Trophoblast cell (in vitro differentiated cells and primary cell): ENCODE measurements at regions not wholly inside any gene's neighbourhood (a gene's known extent, or its start where the extent isn't known, plus 50 kb on each side); places are given as distances from the start of the nearest gene placed in this dataset.

Source experiments
- DNase-seq, 2 donors: peaks; one replicate each; pipeline ENCODE4 v3.0.0-alpha.2; 2016
- H2AFZ ChIP-seq: 2 replicates; pipeline ENCODE4 v1.6.1; 2013; ENCODE audit warnings: low read length, moderate library complexity, mild to moderate bottlenecking; ENCODE audit not compliant: insufficient read depth, poor library complexity
- H2AK5ac ChIP-seq: 2 replicates; pipeline ENCODE4 v1.6.1; 2013; ENCODE audit warnings: mild to moderate bottlenecking, low read length
- H2BK120ac ChIP-seq: 2 replicates; pipeline ENCODE4 v1.6.1; 2013; ENCODE audit warnings: low read length, mild to moderate bottlenecking, moderate library complexity; ENCODE audit not compliant: insufficient read depth, poor library complexity
- H2BK12ac ChIP-seq: 2 replicates; pipeline ENCODE4 v1.6.1; 2013; ENCODE audit warnings: mild to moderate bottlenecking, low read length, moderate library complexity
- H2BK5ac ChIP-seq: 2 replicates; pipeline ENCODE4 v1.6.1; 2013; ENCODE audit warnings: low read length, low read depth, moderate library complexity, mild to moderate bottlenecking; ENCODE audit not compliant: poor library complexity
- H3K14ac ChIP-seq: 2 replicates; pipeline ENCODE4 v1.6.1; 2013; ENCODE audit warnings: mild to moderate bottlenecking, low read length
- H3K18ac ChIP-seq: 2 replicates; pipeline ENCODE4 v1.6.1; 2013; ENCODE audit warnings: mild to moderate bottlenecking, low read length
- H3K23ac ChIP-seq: 2 replicates; pipeline ENCODE4 v1.6.1; 2013; ENCODE audit warnings: low read length
- H3K27ac ChIP-seq: 2 replicates; pipeline ENCODE4 v1.5.1; 2013; ENCODE audit warnings: low read depth, mild to moderate bottlenecking, inconsistent platforms, low read length, moderate library complexity
- H3K27me3 ChIP-seq: 2 replicates; pipeline ENCODE4 v1.6.1; 2013; ENCODE audit warnings: inconsistent platforms, mild to moderate bottlenecking, low read length, moderate library complexity; ENCODE audit not compliant: insufficient read depth
- H3K36me3 ChIP-seq, 2 experiments: 1 replicate in 1 of 2; 2 replicates in 1 of 2; pipeline ENCODE4 v1.6.1; 2013; ENCODE audit warnings: low read length in 2 of 2, mild to moderate bottlenecking in 2 of 2, moderate library complexity in 1 of 2; ENCODE audit not compliant: insufficient read depth in 2 of 2, control insufficient read depth in 1 of 2
- H3K4ac ChIP-seq: 2 replicates; pipeline ENCODE4 v1.6.1; 2013; ENCODE audit warnings: low read depth, mild to moderate bottlenecking, low read length, moderate library complexity
- H3K4me1 ChIP-seq, 2 experiments: 1 replicate in 1 of 2; 2 replicates in 1 of 2; pipeline ENCODE4 v1.6.1; 2013; ENCODE audit warnings: low read length in 2 of 2, mild to moderate bottlenecking in 2 of 2, moderate library complexity in 1 of 2; ENCODE audit not compliant: insufficient read depth in 2 of 2, control insufficient read depth in 1 of 2
- H3K4me2 ChIP-seq: 2 replicates; pipeline ENCODE4 v1.6.1; 2013; ENCODE audit warnings: inconsistent platforms, mild to moderate bottlenecking, low read length, moderate library complexity
- H3K4me3 ChIP-seq: 2 replicates; pipeline ENCODE4 v1.5.1; 2013; ENCODE audit warnings: mild to moderate bottlenecking, low read depth, low read length, inconsistent platforms
- H3K79me1 ChIP-seq: one replicate; pipeline ENCODE4 v1.6.1; 2013; ENCODE audit warnings: low read length
- H3K79me2 ChIP-seq: 2 replicates; pipeline ENCODE4 v1.6.1; 2013; ENCODE audit warnings: low read length, mild to moderate bottlenecking; ENCODE audit not compliant: control insufficient read depth, insufficient read depth, poor library complexity
- H3K9ac ChIP-seq: 2 replicates; pipeline ENCODE4 v1.6.1; 2013; ENCODE audit warnings: mild to moderate bottlenecking, low read length
- H3K9me3 ChIP-seq: 2 replicates; pipeline ENCODE4 v1.6.1; 2013; ENCODE audit warnings: low read depth, mild to moderate bottlenecking, control low read depth, inconsistent platforms, low read length; ENCODE audit not compliant: insufficient read depth
- H4K12ac ChIP-seq: 2 replicates; pipeline ENCODE4 v1.6.1; 2013; ENCODE audit warnings: low read depth, mild to moderate bottlenecking, low read length, moderate library complexity
- H4K8ac ChIP-seq: 2 replicates; pipeline ENCODE4 v1.6.1; 2013; ENCODE audit warnings: low read depth, mild to moderate bottlenecking, low read length, moderate library complexity
- H4K91ac ChIP-seq: one replicate; pipeline ENCODE4 v1.6.1; 2013; ENCODE audit warnings: low read depth, mild to moderate bottlenecking, low read length, moderate library complexity
- WGBS: extraction: QIAGEN DNeasy Blood & Tissue Kit; methylation state at CpG from one replicate; pipeline ENCODE4 v1.1.7; 2013; ENCODE audit warnings: missing lambda C conversion rate; ENCODE audit not compliant: insufficient read length, insufficient coverage; ENCODE audit errors: extremely low coverage; 5-methylcytosine and 5-hydroxymethylcytosine counted together

DNA sequence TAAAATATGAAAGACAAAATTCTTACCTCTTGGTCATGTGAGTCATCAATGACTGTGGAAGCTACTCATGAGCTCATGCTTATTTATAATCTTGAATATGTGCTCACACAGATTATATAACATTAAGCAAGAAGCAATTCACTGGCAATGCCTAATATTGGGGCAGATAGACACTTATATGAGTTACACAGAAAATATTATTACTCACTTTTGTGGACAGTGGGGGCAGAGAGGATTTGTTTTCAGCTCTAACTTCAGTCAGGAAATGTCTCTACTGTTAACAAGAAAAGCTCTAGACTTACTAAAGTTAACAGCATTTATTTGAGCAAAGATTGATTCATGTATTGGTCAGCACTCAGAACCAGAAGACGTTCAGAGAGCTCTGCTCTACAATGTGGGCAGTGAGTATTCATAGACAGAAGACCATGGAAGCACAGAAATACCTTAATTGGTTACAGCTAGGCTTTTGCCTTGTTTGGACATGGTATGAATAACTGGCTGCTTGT, 85.8 kb upstream of the AHI1 start:
- no peak overlapping the region for H3K4ac ChIP-seq
- no peaks in the 10 kb centered on the region for H3K4me1 ChIP-seq
- no peak for DNase-seq
- no peak overlapping the region for H3K4me2 ChIP-seq
- no peaks in the 10 kb centered on the region for H3K79me1 ChIP-seq
- H3K27me3 ChIP-seq: no peaks in the 10 kb centered on the region
- H3K9ac ChIP-seq: no peak overlapping the region
- no peak overlapping the region for H2BK12ac ChIP-seq
- no peak overlapping the region for H2BK120ac ChIP-seq
- no peak overlapping the region for H3K4me3 ChIP-seq
- no peak overlapping the region for H3K18ac ChIP-seq
- H3K23ac ChIP-seq: no peak overlapping the region
- H2BK5ac ChIP-seq: no peak overlapping the region
- H3K36me3 ChIP-seq: peaks cover 0 to 1% of the 10 kb centered on the region in 2 experiments
- no peak overlapping the region for H4K91ac ChIP-seq
- H3K79me2 ChIP-seq: no peaks in the 10 kb centered on the region
- H4K8ac ChIP-seq: no peak overlapping the region
- no peak overlapping the region for H2AK5ac ChIP-seq
- no peak overlapping the region for H3K14ac ChIP-seq
- no CpG with 5 or more reads among the region's 1 CpG for WGBS
- H2AFZ ChIP-seq: no peak overlapping the region
- no peak overlapping the region for H4K12ac ChIP-seq
- H3K9me3 ChIP-seq: peaks cover 2% of the 10 kb centered on the region
- H3K27ac ChIP-seq: no peak overlapping the region

DNA sequence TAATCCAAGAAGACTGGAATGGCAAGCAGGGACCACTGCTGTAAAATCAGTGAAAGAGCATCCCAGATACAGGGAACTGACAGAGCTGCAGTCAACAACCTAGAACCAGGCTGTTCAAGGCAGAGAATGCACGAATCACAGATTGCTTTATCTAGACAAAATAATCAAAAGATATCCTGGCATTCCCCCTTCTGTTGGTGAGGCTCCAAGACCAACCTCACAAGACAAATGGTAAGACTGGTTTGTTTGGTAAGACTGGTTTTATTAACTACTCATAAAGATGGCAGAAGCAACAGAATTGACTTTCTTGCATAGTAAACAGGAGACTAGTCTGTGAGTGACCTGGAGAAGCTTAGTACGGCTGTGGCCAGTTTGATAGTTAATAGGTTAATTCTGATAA, 88.8 kb upstream of the AHI1 start:
- no CpG with 5 or more reads among the region's 2 CpGs for WGBS
- Histone ChIP-seq H4K91ac (no peak overlapping the region), H4K8ac (no peak overlapping the region), H2AK5ac (no peak overlapping the region), H4K12ac (no peak overlapping the region), H2AFZ (no peak overlapping the region), H2BK5ac (no peak overlapping the region), H2BK120ac (no peak overlapping the region), H3K23ac (no peak overlapping the region), H3K18ac (no peak overlapping the region), H3K79me1 (no peaks in the 10 kb centered on the region), H3K27ac (no peak overlapping the region), H3K9me3 (peaks cover 2% of the 10 kb centered on the region), H3K4me3 (no peak overlapping the region), H3K4me2 (no peak overlapping the region), H3K27me3 (no peaks in the 10 kb centered on the region), H2BK12ac (no peak overlapping the region), H3K9ac (no peak overlapping the region), H3K4ac (no peak overlapping the region), H3K14ac (no peak overlapping the region), H3K36me3 (peaks cover 0 to 1% of the 10 kb centered on the region in 2 experiments), H3K79me2 (no peaks in the 10 kb centered on the region), H3K4me1 (no peaks in the 10 kb centered on the region)
- DNase-seq: no peak

DNA sequence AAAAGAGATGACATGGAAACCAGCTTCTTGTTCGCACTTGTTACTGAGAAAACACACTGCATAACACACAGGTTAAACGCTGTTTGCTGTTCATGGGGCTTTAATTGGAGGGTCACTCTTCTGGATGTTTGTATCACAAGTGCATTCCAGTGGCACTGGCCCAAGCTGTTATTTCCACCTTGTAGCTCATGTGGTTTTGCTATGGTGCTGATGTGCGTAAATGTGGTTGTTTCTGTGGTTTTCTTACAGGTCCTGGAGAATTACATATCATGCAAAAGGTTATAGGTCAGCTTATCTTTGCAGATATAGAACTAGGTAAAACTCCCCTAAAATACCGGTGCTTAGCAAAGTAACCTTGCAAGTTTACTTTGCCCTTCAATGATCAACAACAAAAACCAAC, 89.3 kb upstream of the AHI1 start:
- no peaks in the 10 kb centered on the region for H3K4me1 ChIP-seq
- no peak overlapping the region for H4K8ac ChIP-seq
- no peak for DNase-seq
- H3K9me3 ChIP-seq: peaks cover 2% of the 10 kb centered on the region
- H3K18ac ChIP-seq: no peak overlapping the region
- H3K27ac ChIP-seq: no peak overlapping the region
- H3K36me3 ChIP-seq: peaks cover 0 to 1% of the 10 kb centered on the region in 2 experiments
- H3K4ac ChIP-seq: no peak overlapping the region
- no peaks in the 10 kb centered on the region for H3K79me2 ChIP-seq
- H3K4me2 ChIP-seq: no peak overlapping the region
- no CpG with 5 or more reads among the region's 4 CpGs for WGBS
- no peak overlapping the region for H4K12ac ChIP-seq
- H2AFZ ChIP-seq: no peak overlapping the region
- H3K27me3 ChIP-seq: no peaks in the 10 kb centered on the region
- no peak overlapping the region for H3K4me3 ChIP-seq
- H3K23ac ChIP-seq: no peak overlapping the region
- H2BK120ac ChIP-seq: no peak overlapping the region
- H3K14ac ChIP-seq: no peak overlapping the region
- no peak overlapping the region for H2BK5ac ChIP-seq
- H4K91ac ChIP-seq: no peak overlapping the region
- no peak overlapping the region for H2AK5ac ChIP-seq
- no peak overlapping the region for H3K9ac ChIP-seq
- no peaks in the 10 kb centered on the region for H3K79me1 ChIP-seq
- no peak overlapping the region for H2BK12ac ChIP-seq

DNA sequence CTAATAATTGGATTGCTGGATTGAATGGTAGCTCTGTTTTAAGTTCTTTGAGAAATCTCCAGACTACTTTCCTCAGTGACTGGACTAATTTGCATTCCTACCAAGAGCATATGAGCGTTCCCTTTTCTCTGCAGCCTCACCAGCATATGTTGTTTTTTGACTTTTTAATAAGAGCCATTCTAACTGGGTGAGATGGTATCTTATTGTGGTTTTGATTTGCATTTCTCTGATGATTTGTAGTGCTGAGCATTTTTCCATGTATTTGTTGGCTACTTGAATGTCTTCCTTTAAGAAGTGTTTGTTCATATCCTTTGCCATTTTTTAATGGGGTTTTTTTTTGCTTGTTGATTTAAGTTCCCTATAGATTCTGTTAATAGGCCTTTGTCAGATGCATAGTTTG, 94.7 kb upstream of the AHI1 start:
- Histone ChIP-seq H2AFZ (no peak overlapping the region), H3K27ac (no peak overlapping the region), H3K4me1 (no peaks in the 10 kb centered on the region), H2BK5ac (no peak overlapping the region), H3K18ac (no peak overlapping the region), H3K9ac (no peak overlapping the region), H3K36me3 (peaks cover 0 to 1% of the 10 kb centered on the region in 2 experiments), H2AK5ac (no peak overlapping the region), H3K14ac (no peak overlapping the region), H2BK12ac (no peak overlapping the region), H4K91ac (no peak overlapping the region), H3K4me3 (no peak overlapping the region), H3K79me2 (no peaks in the 10 kb centered on the region), H4K12ac (no peak overlapping the region), H3K27me3 (no peaks in the 10 kb centered on the region), H3K79me1 (no peaks in the 10 kb centered on the region), H3K4ac (no peak overlapping the region), H2BK120ac (no peak overlapping the region), H3K4me2 (no peak overlapping the region), H3K23ac (no peak overlapping the region), H4K8ac (no peak overlapping the region), H3K9me3 (peaks cover 2% of the 10 kb centered on the region)
- no CpG with 5 or more reads among the region's 1 CpG for WGBS
- no peak for DNase-seq
